ENCODE measurements at regions not wholly inside any gene's neighbourhood (a gene's known extent, or its start where the extent isn't known, plus 50 kb on each side); places are given as distances from the start of the nearest gene placed in this dataset.

- no peak for TF ChIP-seq JUND (IDR thresholded peaks at IDR 0.05)
- TF ChIP-seq YY1 (IDR thresholded peaks at IDR 0.05; ENCODE audit: extremely low read depth, insufficient replicate concordance, low read depth, low read length): no peak
- no peak for TF ChIP-seq ZBTB33 (IDR thresholded peaks at IDR 0.05; ENCODE audit: extremely low read depth, insufficient replicate concordance, low read length)
- TF ChIP-seq EZH2phosphoT487 (IDR thresholded peaks at IDR 0.05; ENCODE audit: borderline replicate concordance): no peak
- TF ChIP-seq POLR2AphosphoS5 (IDR thresholded peaks at IDR 0.05; ENCODE audit: low read depth, low read length): no peak
- TF ChIP-seq POLR2A (IDR thresholded peaks at IDR 0.05; ENCODE audit: borderline replicate concordance, extremely low read depth, insufficient read depth, insufficient read length): no peak
These were observed 653.7 kb downstream of the DCDC2C start (continued) for GRCh38 chr2:4357121-4357520.

- no peaks in the 10 kb centered on the region for H3K9me2 ChIP-seq (ENCODE audit: insufficient read depth)
- no peaks in the 10 kb centered on the region for H3K4me1 ChIP-seq (ENCODE audit: control insufficient read depth in 1 of 2, insufficient read depth in 2 of 2, low read length in 2 of 2)
- no peak overlapping the region for H3K4me3 ChIP-seq (replicated peaks in 1 of 2; ENCODE audit: low read depth in 1 of 2, low read length in 2 of 2)
- peaks cover 7 to 8% of the 10 kb centered on the region in 2 experiments; a peak in 2 of 4 replicates for H3K9me3 ChIP-seq (ENCODE audit: control insufficient read depth in 1 of 2, insufficient read depth in 1 of 2, low read depth in 1 of 2, low read length in 2 of 2)
- H3K9ac ChIP-seq (ENCODE audit: low read length): no peak overlapping the region
- H4K20me1 ChIP-seq (ENCODE audit: insufficient read depth): no peaks in the 10 kb centered on the region
- no peak for ATAC-seq
- ChIA-PET POLR2A (no interaction called here), RAD21 (ENCODE audit: low non-redundant PET in 1 of 2, low total read pairs in 2 of 2, uncharacterized antibody in 2 of 2, unreplicated experiment in 2 of 2) (no interaction called here), CTCF (no interaction called here)
- H3K27ac ChIP-seq (ENCODE audit: low read depth, low read length): no peak overlapping the region
- no TSS peak for BruUV-seq (replicated peaks)
- no peaks in the 10 kb centered on the region for H3K36me3 ChIP-seq (ENCODE audit: control insufficient read depth in 1 of 2, insufficient read depth in 2 of 2, low read length in 2 of 2)
- TF ChIP-seq TCF7L2 (IDR thresholded peaks at IDR 0.05; ENCODE audit: borderline replicate concordance, extremely low read depth, insufficient read depth, insufficient read length): no peak
- no peak for TF ChIP-seq CBX3 (IDR thresholded peaks at IDR 0.05; ENCODE audit: low read depth)
- TF ChIP-seq ZFX (IDR thresholded peaks at IDR 0.05): no peak
- TF ChIP-seq EZH2phosphoT487 (IDR thresholded peaks at IDR 0.05; ENCODE audit: borderline replicate concordance): no peak
- no peak for TF ChIP-seq ZNF274 (IDR thresholded peaks at IDR 0.05; ENCODE audit: low read depth, low read length)
- no peak for TF ChIP-seq CEBPB (IDR thresholded peaks at IDR 0.05; ENCODE audit: low read depth)
- no peak for TF ChIP-seq RAD21 (IDR thresholded peaks at IDR 0.05; ENCODE audit: low read depth)
- no peak for TF ChIP-seq JUND (IDR thresholded peaks at IDR 0.05)
- no peak for TF ChIP-seq SP1 (IDR thresholded peaks at IDR 0.05; ENCODE audit: low read depth)
- DNase-seq (ENCODE audit: low read depth, low spot score): no peak
- no peaks in the 10 kb centered on the region for H3K79me2 ChIP-seq (ENCODE audit: insufficient read depth, low read length)
- no peaks in the 10 kb centered on the region for H3K27me3 ChIP-seq (ENCODE audit: insufficient read depth, low read length)
- intact Hi-C loops (cut with micrococcal nuclease): no loop called here
- H2AFZ ChIP-seq (ENCODE audit: low read depth, low read length, poor library complexity, severe bottlenecking): no peak overlapping the region
- H3K4me2 ChIP-seq (ENCODE audit: low read length): no peak overlapping the region
These were observed 655.5 kb downstream of the DCDC2C start for GRCh38 chr2:4358837-4359236.
